H1 (cell line): ENCODE measurements at regions not wholly inside any gene's neighbourhood (a gene's known extent, or its start where the extent isn't known, plus 50 kb on each side); places are given as distances from the start of the nearest gene placed in this dataset.

ENCODE experiments used
- CTCF ChIA-PET: fragments of 300-600 bp; sonication (Branson Sonifier 250); formaldehyde crosslinking; loops from one replicate; lab custom pipeline; 2021; ENCODE audit not compliant: partially characterized antibody; lab: Charles Lee
- POLR2A ChIA-PET: fragments of 300-600 bp; sonication (Branson Sonifier 250); formaldehyde crosslinking; loops from one replicate; lab custom pipeline; 2021; ENCODE audit warnings: inconsistent platforms; ENCODE audit not compliant: partially characterized antibody; lab: Charles Lee
- DNase-seq, 2 experiments: peaks; one replicate each; pipeline versions ENCODE4 v3.0.0 to v3.0.0-alpha.2; 2010 to 2022; ENCODE audit warnings: low spot score in 2 of 2, low read depth in 1 of 2, mixed read lengths in 1 of 2
- FAIRE-seq: peaks from 2 replicates; lab custom pipeline; 2011; peaks lifted over from hg19 to GRCh38; lab: Jason Lieb, UNC
- H2AFZ ChIP-seq: 2 replicates; pipeline ENCODE4 v1.8.1; 2012; ENCODE audit warnings: low read length, inconsistent platforms
- H2AK5ac ChIP-seq: 2 replicates; pipeline ENCODE4 v1.6.1; 2013; ENCODE audit warnings: low read depth, low read length
- H2BK120ac ChIP-seq: replicated peaks from 2 replicates; pipeline ENCODE3; 2013; ENCODE audit warnings: low read depth, low read length, inconsistent platforms
- H2BK12ac ChIP-seq: 2 replicates; pipeline ENCODE4 v1.6.1; 2013; ENCODE audit warnings: low read depth, low read length
- H2BK15ac ChIP-seq: 2 replicates; pipeline ENCODE4 v1.6.1; 2013; ENCODE audit warnings: low read length
- H2BK20ac ChIP-seq: 2 replicates; pipeline ENCODE4 v1.6.1; 2013; ENCODE audit warnings: low read length
- H2BK5ac ChIP-seq: 2 replicates; pipeline ENCODE4 v1.6.1; 2013; ENCODE audit warnings: low read depth, low read length
- H3K14ac ChIP-seq: 2 replicates; pipeline ENCODE4 v1.6.1; 2013; ENCODE audit warnings: inconsistent platforms; ENCODE audit not compliant: insufficient read length
- H3K18ac ChIP-seq: 2 replicates; pipeline ENCODE4 v1.6.1; 2013; ENCODE audit warnings: low read length; ENCODE audit errors: extremely low read depth
- H3K23ac ChIP-seq: 2 replicates; pipeline ENCODE4 v1.6.1; 2013; ENCODE audit warnings: inconsistent platforms; ENCODE audit not compliant: insufficient read length
- H3K23me2 ChIP-seq: 2 replicates; pipeline ENCODE4 v1.6.1; 2013; ENCODE audit warnings: low read depth, low read length
- H3K27ac ChIP-seq: 2 replicates; pipeline ENCODE4 v1.6.1; 2011; ENCODE audit warnings: low read depth, low read length, inconsistent platforms
- H3K27me3 ChIP-seq, 4 experiments: replicated peaks in 1 of 4; 1 replicate in 1 of 4; 2 replicates in 3 of 4; pipeline versions ENCODE4 v1.6.1 to v1.8.1; 2011 to 2013; ENCODE audit warnings: low read length in 3 of 4, mild to moderate bottlenecking in 3 of 4, inconsistent platforms in 2 of 4, mixed read lengths in 2 of 4, moderate library complexity in 1 of 4; ENCODE audit not compliant: control insufficient read depth in 3 of 4, insufficient read depth in 3 of 4; ENCODE audit errors: extremely low read depth in 1 of 4
- H3K36me3 ChIP-seq, 4 experiments: 2 replicates each; pipeline versions ENCODE4 v1.6.1 to v1.8.1; 2011 to 2013; ENCODE audit warnings: mild to moderate bottlenecking in 4 of 4, low read length in 3 of 4, moderate library complexity in 2 of 4, control low read depth in 1 of 4, inconsistent platforms in 1 of 4; ENCODE audit not compliant: insufficient read depth in 4 of 4, control insufficient read depth in 2 of 4
- H3K4ac ChIP-seq: replicated peaks from 2 replicates; pipeline ENCODE3; 2013; ENCODE audit warnings: low read length, low read depth, mixed read lengths, inconsistent platforms; ENCODE audit not compliant: insufficient read length
- H3K4me1 ChIP-seq, 4 experiments: replicated peaks in 1 of 4; 1 replicate in 1 of 4; 2 replicates in 3 of 4; pipeline versions ENCODE4 v1.6.1 to v1.8.1; 2011 to 2013; ENCODE audit warnings: low read length in 3 of 4, inconsistent platforms in 2 of 4, mixed read lengths in 1 of 4; ENCODE audit not compliant: insufficient read depth in 4 of 4, control insufficient read depth in 3 of 4
- H3K4me2 ChIP-seq, 2 experiments: 2 replicates each; pipeline versions ENCODE4 v1.6.1 to v1.8.1; 2011 to 2013; ENCODE audit warnings: low read depth in 2 of 2, low read length in 2 of 2, control low read depth in 1 of 2, inconsistent platforms in 1 of 2, mild to moderate bottlenecking in 1 of 2; ENCODE audit not compliant: insufficient read depth in 1 of 2
- H3K4me3 ChIP-seq, 4 experiments: fragments of 200-600, 300-600 bp in 1 of 4; sonication (generic), shearing (Covaris generic), sonication (Bioruptor Twin) in 1 of 4; 2 replicates each; pipeline versions ENCODE4 v1.5.1 to v1.8.1; 2011 to 2016; ENCODE audit warnings: low read length in 4 of 4, low read depth in 3 of 4, control low read depth in 2 of 4, inconsistent platforms in 2 of 4, mild to moderate bottlenecking in 2 of 4, mixed read lengths in 1 of 4, moderate library complexity in 1 of 4; ENCODE audit not compliant: insufficient read depth in 2 of 4; ENCODE audit errors: extremely low read depth in 1 of 4
- H3K56ac ChIP-seq: replicated peaks from 2 replicates; pipeline ENCODE3; 2013; ENCODE audit warnings: low read depth, mild to moderate bottlenecking, mixed read lengths, low read length, inconsistent platforms; ENCODE audit not compliant: insufficient read length
- H3K79me1 ChIP-seq: 2 replicates; pipeline ENCODE4 v1.6.1; 2013; ENCODE audit warnings: low read depth, low read length, control low read depth
- H3K79me2 ChIP-seq, 2 experiments: 2 replicates each; pipeline versions ENCODE4 v1.6.1 to v1.8.1; 2012 to 2013; ENCODE audit warnings: low read length in 2 of 2, mild to moderate bottlenecking in 2 of 2, inconsistent platforms in 1 of 2; ENCODE audit not compliant: insufficient read depth in 2 of 2, control insufficient read depth in 1 of 2
- H3K9ac ChIP-seq, 4 experiments: replicated peaks in 1 of 4; 1 replicate in 1 of 4; 2 replicates in 3 of 4; pipeline versions ENCODE4 v1.6.1 to v1.8.1; 2011 to 2013; ENCODE audit warnings: low read depth in 3 of 4, low read length in 3 of 4, control low read depth in 2 of 4, mild to moderate bottlenecking in 2 of 4, moderate library complexity in 2 of 4, inconsistent platforms in 1 of 4; ENCODE audit errors: extremely low read depth in 1 of 4
- H3K9me3 ChIP-seq, 2 experiments: 2 replicates each; pipeline versions ENCODE4 v1.6.1 to v1.8.1; 2012 to 2013; ENCODE audit warnings: mild to moderate bottlenecking in 2 of 2, moderate library complexity in 2 of 2, control low read depth in 1 of 2, inconsistent platforms in 1 of 2, low read depth in 1 of 2, low read length in 1 of 2, mixed read lengths in 1 of 2; ENCODE audit not compliant: insufficient read depth in 2 of 2
- H4K20me1 ChIP-seq, 2 experiments: replicated peaks in 1 of 2; 2 replicates each; pipeline versions ENCODE3 to v1.8.1; 2011 to 2013; ENCODE audit warnings: inconsistent platforms in 2 of 2, low read length in 2 of 2, mild to moderate bottlenecking in 1 of 2; ENCODE audit not compliant: insufficient read depth in 2 of 2, control insufficient read depth in 1 of 2
- H4K5ac ChIP-seq: 2 replicates; pipeline ENCODE4 v1.6.1; 2013; ENCODE audit warnings: low read length, low read depth, mixed read lengths, inconsistent platforms; ENCODE audit not compliant: insufficient read length
- H4K8ac ChIP-seq: 2 replicates; pipeline ENCODE4 v1.8.0; 2013; ENCODE audit warnings: mild to moderate bottlenecking, moderate library complexity, low read length, inconsistent platforms; ENCODE audit not compliant: insufficient read depth; ENCODE audit errors: extremely low read depth
- H4K91ac ChIP-seq: replicated peaks from 2 replicates; pipeline ENCODE3; 2013; ENCODE audit warnings: low read length, mixed read lengths, inconsistent platforms; ENCODE audit not compliant: insufficient read length
- EGR1 ChIP-seq: IDR thresholded peaks from 2 replicates; pipeline ENCODE4 v1.6.1; 2011; ENCODE audit warnings: low read depth, low read length, borderline replicate concordance
- HDAC2 ChIP-seq, 2 experiments: fragments of 300-600 bp in 1 of 2; sonication (generic) in 1 of 2; IDR thresholded peaks; 2 replicates each; pipeline ENCODE4 v1.6.1; 2011 to 2012; ENCODE audit warnings: low read depth in 2 of 2, low read length in 2 of 2, mild to moderate bottlenecking in 2 of 2, moderate library complexity in 2 of 2, borderline replicate concordance in 1 of 2, inconsistent platforms in 1 of 2
- KDM5A ChIP-seq: fragments of 200-600 bp; IDR thresholded peaks from 2 replicates; pipeline ENCODE4 v1.7.1; 2012; ENCODE audit warnings: mild to moderate bottlenecking, low read length, inconsistent platforms, mixed read lengths
- PHF8 ChIP-seq: fragments of 200-600 bp; sonication (generic); conservative IDR thresholded peaks from 2 replicates; pipeline ENCODE4 v1.7.1; 2012; ENCODE audit warnings: low read depth, mild to moderate bottlenecking, inconsistent platforms, low read length, moderate library complexity
- RFX5 ChIP-seq: IDR thresholded peaks from 2 replicates; pipeline ENCODE4 v1.6.1; 2011; ENCODE audit warnings: low read depth, low read length, improper control_type of control experiment, borderline replicate concordance
- RNF2 ChIP-seq: fragments of 200-900, 300-1000 bp; sonication (generic); IDR thresholded peaks from 2 replicates; pipeline ENCODE4 v1.7.1; 2016; ENCODE audit warnings: borderline replicate concordance, low read depth, mild to moderate bottlenecking, antibody characterized with exemption, low read length; ENCODE audit not compliant: poor library complexity, severe bottlenecking; ENCODE audit errors: missing control alignments
- SP1 ChIP-seq: IDR thresholded peaks from 2 replicates; pipeline ENCODE4 v1.6.1; 2011; ENCODE audit warnings: low read depth, low read length
- SUZ12 ChIP-seq: fragments of 200-600 bp; sonication (generic); IDR thresholded peaks from 2 replicates; pipeline ENCODE4 v1.6.1; 2012; ENCODE audit warnings: mild to moderate bottlenecking, inconsistent platforms, low read length, moderate library complexity, mixed read lengths
- TCF12 ChIP-seq: IDR thresholded peaks from 2 replicates; pipeline ENCODE4 v1.6.1; 2011; ENCODE audit warnings: low read depth, mild to moderate bottlenecking, low read length
- WGBS, 2 experiments: shearing (Covaris generic) in 1 of 2; methylation state at CpG; one replicate each; pipeline versions ENCODE4 v1.1.6 to v1.1.7; 2013 to 2015; ENCODE audit warnings: low lambda C conversion rate in 2 of 2, mixed read lengths in 2 of 2, inconsistent platforms in 1 of 2, low coverage in 1 of 2, missing lambda C conversion rate in 1 of 2; ENCODE audit not compliant: insufficient replicate concordance in 2 of 2, insufficient coverage in 1 of 2, insufficient read length in 1 of 2; ENCODE audit errors: extremely low coverage in 1 of 2, missing lambda C conversion rate in 1 of 2; 5-methylcytosine and 5-hydroxymethylcytosine counted together
- TF ChIP-seq, protein P1 (sequence below): IDR thresholded peaks from 2 replicates; pipeline ENCODE4 v1.6.1; 2012; ENCODE audit warnings: inconsistent platforms

GRCh38 chr12:124453419-124454351 is 113.7 kb downstream of the NCOR2 start:
- Histone ChIP-seq H4K91ac (no peak overlapping the region), H3K14ac (no peak overlapping the region), H3K4ac (no peak overlapping the region), H3K36me3 (peaks cover 0 to 14% (median 6%) of the 10 kb centered on the region in 4 experiments; a peak in 5 of 8 replicates), H3K23me2 (no peaks in the 10 kb centered on the region), H3K9me3 (no peaks in the 10 kb centered on the region), H4K20me1 (peaks cover 9 to 13% of the 10 kb centered on the region in 2 experiments), H3K23ac (no peak overlapping the region), H3K79me2 (peaks cover 0 to 5% of the 10 kb centered on the region in 2 experiments; a peak in 1 of 4 replicates), H2BK120ac (no peak overlapping the region), H2BK5ac (peak overlapping the region; percentile 35), H3K18ac (no peak overlapping the region), H3K79me1 (peaks cover 11% of the 10 kb centered on the region), H2AFZ (no peak overlapping the region), H4K5ac (no peak overlapping the region), H3K4me1 (peaks cover 0 to 8% (median 0%) of the 10 kb centered on the region in 4 experiments; a peak in 2 of 7 replicates), H3K27me3 (no peaks in the 10 kb centered on the region), H2BK15ac (no peak overlapping the region), H3K4me3 (no peak overlapping the region), H2BK20ac (no peak overlapping the region), H3K56ac (no peak overlapping the region), H2BK12ac (no peak overlapping the region), H3K9ac (no peak overlapping the region), H3K4me2 (no peak overlapping the region), H2AK5ac (no peak overlapping the region), H4K8ac (peak overlapping the region; percentile 42; the same call in 1 of the 2 replicates), H3K27ac (no peak overlapping the region; the same call in 1 of the 2 replicates)
- DNase-seq (no peak), FAIRE-seq (no peak)
- POLR2A ChIA-PET, result no interaction called here
- WGBS, 2 experiments, result 83% methylated on average over 27 of the region's 27 CpGs; no CpG with 5 or more reads in 1 of the 2 experiments
- CTCF ChIA-PET, result interaction anchor here (0.9 to 1.1 kb wide), 3 partner anchors 17 to 257 kb away, joined by 3 to 4 read pairs (median 3); no protein-coding TSS in a partner anchor
- TF ChIP-seq KDM5A, result no peak
- TF ChIP-seq HDAC2 (IDR thresholded peaks at IDR 0.05; ENCODE audit: borderline replicate concordance in 1 of 2, low read depth in 2 of 2, low read length in 2 of 2), result no peak
- TF ChIP-seq SP1, result no peak
- TF ChIP-seq, protein P1, sequence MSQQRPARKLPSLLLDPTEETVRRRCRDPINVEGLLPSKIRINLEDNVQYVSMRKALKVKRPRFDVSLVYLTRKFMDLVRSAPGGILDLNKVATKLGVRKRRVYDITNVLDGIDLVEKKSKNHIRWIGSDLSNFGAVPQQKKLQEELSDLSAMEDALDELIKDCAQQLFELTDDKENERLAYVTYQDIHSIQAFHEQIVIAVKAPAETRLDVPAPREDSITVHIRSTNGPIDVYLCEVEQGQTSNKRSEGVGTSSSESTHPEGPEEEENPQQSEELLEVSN, result no peak
- TF ChIP-seq SUZ12, result no peak
- TF ChIP-seq PHF8, result no peak
- no peak for TF ChIP-seq RFX5
- no peak for TF ChIP-seq RNF2
- TF ChIP-seq EGR1, result no peak
- no peak for TF ChIP-seq TCF12
